ENCODE measurements at regions not wholly inside any gene's neighbourhood (a gene's known extent, or its start where the extent isn't known, plus 50 kb on each side); places are given as distances from the start of the nearest gene placed in this dataset.

DNA sequence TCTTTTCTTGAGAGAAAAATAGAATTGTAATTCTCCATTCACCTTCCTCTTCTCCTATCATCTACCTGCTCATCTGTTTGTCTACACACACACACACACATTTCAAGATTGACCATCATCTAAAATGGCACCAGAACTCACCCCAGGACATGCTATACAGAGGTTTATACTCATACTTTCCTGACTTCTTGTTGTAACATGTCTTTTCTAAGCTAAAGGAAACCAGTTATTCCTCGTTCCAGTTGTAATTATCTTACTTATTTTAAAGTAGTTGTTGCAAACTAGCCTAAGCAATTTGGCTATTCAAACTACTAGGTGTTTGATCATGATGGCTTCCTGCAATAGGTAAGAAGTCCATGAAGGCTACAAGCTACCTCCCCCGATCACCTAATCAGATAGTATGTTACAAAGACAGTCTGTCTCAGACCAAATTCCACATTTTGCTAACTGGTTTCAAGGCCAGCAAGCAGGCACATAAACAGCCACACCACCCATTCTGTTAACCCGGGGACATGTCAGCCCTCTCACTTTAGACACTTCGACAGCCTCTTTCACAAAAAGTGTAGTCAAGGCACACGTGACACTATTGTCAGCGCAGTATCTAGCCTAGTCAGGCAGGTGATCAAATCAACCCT, 189.7 kb downstream of the SHQ1 start:
- TF ChIP-seq, protein P1, sequence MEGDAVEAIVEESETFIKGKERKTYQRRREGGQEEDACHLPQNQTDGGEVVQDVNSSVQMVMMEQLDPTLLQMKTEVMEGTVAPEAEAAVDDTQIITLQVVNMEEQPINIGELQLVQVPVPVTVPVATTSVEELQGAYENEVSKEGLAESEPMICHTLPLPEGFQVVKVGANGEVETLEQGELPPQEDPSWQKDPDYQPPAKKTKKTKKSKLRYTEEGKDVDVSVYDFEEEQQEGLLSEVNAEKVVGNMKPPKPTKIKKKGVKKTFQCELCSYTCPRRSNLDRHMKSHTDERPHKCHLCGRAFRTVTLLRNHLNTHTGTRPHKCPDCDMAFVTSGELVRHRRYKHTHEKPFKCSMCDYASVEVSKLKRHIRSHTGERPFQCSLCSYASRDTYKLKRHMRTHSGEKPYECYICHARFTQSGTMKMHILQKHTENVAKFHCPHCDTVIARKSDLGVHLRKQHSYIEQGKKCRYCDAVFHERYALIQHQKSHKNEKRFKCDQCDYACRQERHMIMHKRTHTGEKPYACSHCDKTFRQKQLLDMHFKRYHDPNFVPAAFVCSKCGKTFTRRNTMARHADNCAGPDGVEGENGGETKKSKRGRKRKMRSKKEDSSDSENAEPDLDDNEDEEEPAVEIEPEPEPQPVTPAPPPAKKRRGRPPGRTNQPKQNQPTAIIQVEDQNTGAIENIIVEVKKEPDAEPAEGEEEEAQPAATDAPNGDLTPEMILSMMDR (IDR thresholded peaks at IDR 0.05): no peak
- no peak for TF ChIP-seq POLR2A (IDR thresholded peaks at IDR 0.05)
